Stimulated activated naive CD8-positive, alpha-beta T cell treated with anti-CD3 and anti-CD28 coated beads, Interleukin-15, amount 100 ng/mL, for 72 hours (primary cell): ENCODE measurements at regions not wholly inside any gene's neighbourhood (a gene's known extent, or its start where the extent isn't known, plus 50 kb on each side); places are given as distances from the start of the nearest gene placed in this dataset.
A peak's percentile ranks its signal among the peaks of the same experiment; 100 is the strongest.
"Not testable (repeated sequence)": the region's sequence is repeated elsewhere in the genome, so short reads cannot be mapped to it uniquely, and the experiment has no call there.

Experiments used
- ATAC-seq: fragments of 150-1000 bp; cut with Tn5 transposase; 2 replicates; pipeline ENCODE4 v1.10.0; 2021; ENCODE audit warnings: mild to moderate bottlenecking, moderate library complexity
- DNase-seq, 2 donors: peaks; one replicate each; pipeline ENCODE4 v3.0.0; 2021 to 2022
- H3K27ac Mint-ChIP-seq, 2 donors: one replicate each; pipeline ENCODE4 v1.8.0; 2022; ENCODE audit warnings: mild to moderate bottlenecking in 2 of 2, mixed read lengths in 2 of 2, moderate library complexity in 2 of 2
- H3K27me3 Mint-ChIP-seq: one replicate; pipeline ENCODE4 v1.8.0; 2022; ENCODE audit warnings: mixed read lengths
- H3K4me1 Mint-ChIP-seq: one replicate; pipeline ENCODE4 v1.8.0; 2022; ENCODE audit warnings: mild to moderate bottlenecking, mixed read lengths
- H3K4me3 Mint-ChIP-seq, 2 donors: one replicate each; pipeline ENCODE4 v1.8.0; 2022; ENCODE audit warnings: mild to moderate bottlenecking in 2 of 2, mixed read lengths in 2 of 2, moderate library complexity in 1 of 2
- H3K9me3 Mint-ChIP-seq, 2 donors: one replicate each; pipeline ENCODE4 v1.8.0; 2022; ENCODE audit warnings: mixed read lengths in 2 of 2

DNA sequence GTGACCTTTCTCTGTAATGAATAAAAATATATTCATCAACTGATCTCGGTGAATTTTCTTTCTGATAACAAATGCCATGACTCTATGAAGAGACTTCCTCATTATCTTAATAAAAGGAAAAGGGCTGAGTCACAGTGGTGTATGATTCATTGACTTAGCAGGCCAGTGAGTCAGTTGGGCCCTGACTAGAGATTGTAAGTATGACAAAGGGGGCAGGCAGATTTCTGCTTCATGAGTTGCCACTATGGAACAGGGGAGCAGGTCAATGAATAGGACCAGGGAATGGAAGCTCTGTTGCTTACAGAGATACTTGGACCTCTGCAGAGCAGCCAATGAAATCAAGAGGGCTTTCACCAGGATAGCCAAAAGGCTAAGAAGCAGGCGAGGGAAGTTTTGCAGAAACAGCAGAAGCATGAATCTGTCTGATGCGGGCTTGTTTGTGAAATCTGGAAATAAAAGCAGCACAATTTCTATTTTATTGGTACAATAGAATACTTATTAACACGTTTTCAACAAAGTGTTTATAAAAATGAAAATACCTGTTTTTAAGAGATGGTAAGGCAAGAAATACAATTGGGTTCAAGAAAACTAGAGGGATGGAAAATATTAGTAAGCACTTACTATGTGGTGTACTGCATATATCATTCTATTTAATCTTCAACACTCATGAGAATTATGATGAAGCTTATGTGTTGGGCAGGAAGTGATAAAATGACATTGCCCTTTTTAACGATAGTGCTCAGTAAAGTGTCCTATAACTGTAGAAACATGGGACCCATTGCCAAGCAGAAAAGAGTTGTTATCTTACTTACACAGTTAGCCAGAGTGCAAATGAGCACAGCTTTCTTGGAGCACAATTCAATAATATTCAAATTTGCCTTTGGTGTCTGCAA lies 169.8 kb upstream of the MYRIP start:
- peaks cover 8% of the 10 kb centered on the region for H3K27me3 Mint-ChIP-seq
- H3K4me1 Mint-ChIP-seq, result peaks cover 15% of the 10 kb centered on the region
- peaks cover 0 to 6% of the 10 kb centered on the region in 2 donors for H3K9me3 Mint-ChIP-seq
- ATAC-seq (peak; percentile 78), DNase-seq (peak in 1 of 2 donors; percentile 13)
- peak overlapping the region in 1 of 2 donors; percentile 37 for H3K27ac Mint-ChIP-seq
- no peak overlapping the region for H3K4me3 Mint-ChIP-seq

DNA sequence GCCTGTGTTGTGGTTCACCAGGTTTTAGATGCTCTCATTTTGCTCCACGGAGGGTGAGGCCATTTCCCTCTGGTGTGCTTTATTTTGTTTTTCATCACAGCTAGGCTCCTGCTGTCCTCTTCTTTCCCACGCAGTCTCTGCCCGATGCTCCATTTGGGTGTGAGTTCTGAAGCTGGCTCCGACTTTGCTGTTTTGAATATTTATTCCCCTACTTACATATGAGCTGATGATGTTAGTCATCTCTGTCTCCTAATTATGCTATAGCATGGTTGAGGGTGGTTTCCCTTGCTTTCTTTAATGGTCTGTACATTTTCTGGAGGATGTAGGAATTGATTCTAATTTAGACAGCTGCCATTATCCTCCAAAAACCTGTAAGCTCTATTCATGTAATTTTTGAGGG lies 168.1 kb upstream of the MYRIP start:
- H3K9me3 Mint-ChIP-seq, result peaks cover 2 to 6% of the 10 kb centered on the region in 2 donors
- ATAC-seq (peak; percentile 54), DNase-seq (no peak)
- H3K27me3 Mint-ChIP-seq, result peaks cover 16% of the 10 kb centered on the region
- H3K4me3 Mint-ChIP-seq, result no peak overlapping the region
- H3K27ac Mint-ChIP-seq, result peak overlapping the region in 1 of 2 donors; percentile 86
- H3K4me1 Mint-ChIP-seq, result peaks cover 15% of the 10 kb centered on the region

DNA sequence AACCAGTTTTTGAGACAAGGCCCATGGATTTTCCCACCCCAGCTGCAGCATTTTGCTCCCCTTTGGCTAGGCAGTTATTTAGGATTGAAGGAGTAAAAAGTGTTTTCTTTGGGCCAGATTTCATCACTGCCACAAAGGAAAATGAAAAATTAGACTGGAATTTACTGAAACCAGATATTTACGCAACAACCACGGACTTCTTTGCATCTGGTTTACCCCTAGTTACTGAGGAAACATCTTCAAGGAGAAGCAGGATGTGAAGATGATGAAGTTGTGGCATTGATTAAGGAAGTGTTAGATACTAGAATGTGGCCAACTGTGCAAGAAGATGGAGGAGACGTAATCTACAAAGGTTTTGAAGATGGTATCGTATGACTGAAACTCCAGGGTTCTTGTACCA lies 165.2 kb upstream of the MYRIP start:
- no peak overlapping the region for H3K27ac Mint-ChIP-seq
- DNase-seq (no peak), ATAC-seq (no peak)
- peaks cover 17% of the 10 kb centered on the region for H3K27me3 Mint-ChIP-seq
- H3K9me3 Mint-ChIP-seq, result peaks cover 6% of the 10 kb centered on the region in 2 donors
- no peak overlapping the region for H3K4me3 Mint-ChIP-seq
- H3K4me1 Mint-ChIP-seq, result peaks cover 13% of the 10 kb centered on the region

DNA sequence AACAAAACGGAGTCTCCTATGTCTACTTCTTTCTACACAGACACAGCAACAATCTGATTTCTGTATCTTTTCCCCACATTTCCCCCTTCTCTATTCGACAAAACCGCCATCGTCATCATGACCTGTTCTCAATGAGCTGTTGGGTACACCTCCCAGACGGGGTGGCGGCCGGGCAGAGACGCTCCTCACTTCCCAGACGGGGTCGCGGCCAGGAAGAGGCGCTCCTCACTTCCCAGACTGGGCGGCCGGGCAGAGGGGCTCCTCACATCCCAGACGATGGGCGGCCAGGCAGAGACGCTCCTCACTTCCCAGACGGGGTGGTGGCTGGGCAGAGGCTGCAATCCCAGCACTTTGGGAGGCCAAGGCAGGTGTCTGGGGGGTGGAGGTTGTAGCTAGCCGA lies 158.2 kb upstream of the MYRIP start:
- H3K4me3 Mint-ChIP-seq, H3K27ac Mint-ChIP-seq, H3K27me3 Mint-ChIP-seq, DNase-seq, ATAC-seq, H3K4me1 Mint-ChIP-seq: not testable (repeated sequence)
- H3K9me3 Mint-ChIP-seq, result peaks cover 4 to 11% of the 10 kb centered on the region in 2 donors

DNA sequence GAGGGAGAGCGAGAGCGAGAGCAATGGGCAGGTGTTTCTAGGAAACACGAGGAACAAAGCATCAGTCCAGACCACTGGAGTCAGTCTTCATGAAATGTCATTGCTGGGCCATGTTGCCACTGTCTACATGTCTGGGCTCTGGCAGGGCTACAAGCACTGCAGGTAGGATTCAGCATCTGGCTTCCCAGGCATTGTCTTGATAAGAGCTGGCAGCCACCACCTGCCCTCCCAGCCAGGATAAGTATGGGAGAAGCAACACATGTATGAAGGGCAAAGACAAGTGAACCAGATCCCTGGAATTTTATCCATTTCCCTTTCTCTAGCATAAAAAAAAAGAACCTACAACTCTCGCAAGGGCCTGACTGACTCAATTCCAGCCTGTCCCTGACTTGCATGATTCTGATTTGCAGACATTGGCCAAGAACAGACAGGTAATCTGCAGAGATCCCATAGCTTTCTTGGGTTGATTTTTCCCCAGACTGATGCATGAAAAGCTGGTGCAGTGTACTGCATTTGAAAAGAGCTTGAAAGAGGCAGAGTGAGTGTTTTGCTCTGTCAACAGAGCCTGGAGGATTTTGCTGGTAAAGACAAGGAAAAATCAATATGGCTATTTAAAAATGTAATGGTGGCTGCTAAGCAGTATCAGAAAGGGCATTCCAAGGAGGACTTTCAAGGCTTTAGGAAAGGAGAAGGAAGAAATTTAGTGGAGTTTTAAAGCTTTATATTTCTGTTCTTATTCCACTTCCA lies 157.2 kb upstream of the MYRIP start:
- ATAC-seq (no peak), DNase-seq (no peak)
- H3K4me3 Mint-ChIP-seq, result no peak overlapping the region
- H3K27me3 Mint-ChIP-seq, result peaks cover 8% of the 10 kb centered on the region
- H3K9me3 Mint-ChIP-seq, result peaks cover 0 to 11% of the 10 kb centered on the region in 2 donors
- no peak overlapping the region for H3K27ac Mint-ChIP-seq
- H3K4me1 Mint-ChIP-seq, result no peaks in the 10 kb centered on the region

DNA sequence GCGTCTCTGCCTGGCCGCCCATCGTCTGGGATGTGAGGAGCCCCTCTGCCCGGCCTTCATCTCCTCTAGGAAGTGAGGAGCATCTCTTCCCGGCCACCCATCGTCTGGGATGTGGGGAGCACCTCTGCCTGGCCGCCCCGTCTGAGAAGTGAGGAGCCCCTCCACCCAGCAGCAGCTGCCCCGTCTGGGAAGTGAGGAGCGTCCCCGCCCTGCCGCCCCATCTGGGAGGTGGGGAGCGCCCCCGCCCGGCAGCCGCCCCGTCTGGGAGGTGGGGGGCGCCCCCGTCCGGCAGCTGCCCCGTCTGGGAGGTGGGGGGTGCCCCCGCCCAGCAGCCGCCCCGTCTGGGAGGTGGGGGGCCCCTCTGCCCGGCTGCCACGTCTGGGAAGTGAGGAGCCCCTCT lies 153.7 kb upstream of the MYRIP start:
- H3K9me3 Mint-ChIP-seq, result peaks cover 0 to 11% of the 10 kb centered on the region in 2 donors
- not testable (repeated sequence) for H3K4me1 Mint-ChIP-seq, DNase-seq, H3K4me3 Mint-ChIP-seq, H3K27ac Mint-ChIP-seq
- ATAC-seq, result peak; percentile 58
- peaks cover 14% of the 10 kb centered on the region for H3K27me3 Mint-ChIP-seq

DNA sequence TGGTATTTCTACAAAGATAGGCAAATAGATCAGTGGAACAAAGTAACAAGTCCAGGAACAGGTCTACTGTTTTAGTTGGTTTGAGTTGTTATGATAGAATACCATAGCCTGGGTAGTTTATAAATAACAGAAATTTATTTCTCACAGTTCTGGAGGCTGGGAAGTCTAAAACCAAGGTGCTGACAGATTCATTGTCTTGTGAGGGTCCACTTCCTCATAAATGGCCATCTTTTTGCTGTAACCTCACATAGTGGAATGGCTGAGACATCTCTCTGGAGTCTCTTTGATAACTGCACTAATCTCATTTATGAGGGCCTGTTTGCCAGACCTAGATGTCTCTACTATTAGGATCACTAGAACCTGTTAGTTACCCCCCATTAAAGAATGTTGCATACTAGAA lies 152.3 kb upstream of the MYRIP start:
- no peak for DNase-seq

GRCh38 chr3:39657775-39658174 lies 151.6 kb upstream of the MYRIP start:
- Mint-ChIP-seq H3K9me3 (no peaks in the 10 kb centered on the region), H3K4me1 (no peaks in the 10 kb centered on the region), H3K27me3 (peaks cover 14% of the 10 kb centered on the region), H3K27ac (no peak overlapping the region), H3K4me3 (no peak overlapping the region)
- no peak for ATAC-seq
- no peak for DNase-seq

More for the DNA sequence above, 152.3 kb upstream of the MYRIP start:
- Mint-ChIP-seq H3K4me3 (no peak overlapping the region), H3K27me3 (peaks cover 14% of the 10 kb centered on the region), H3K4me1 (no peaks in the 10 kb centered on the region), H3K9me3 (no peaks in the 10 kb centered on the region), H3K27ac (peak overlapping the region in 1 of 2 donors; percentile 19)
- no peak for ATAC-seq

DNA sequence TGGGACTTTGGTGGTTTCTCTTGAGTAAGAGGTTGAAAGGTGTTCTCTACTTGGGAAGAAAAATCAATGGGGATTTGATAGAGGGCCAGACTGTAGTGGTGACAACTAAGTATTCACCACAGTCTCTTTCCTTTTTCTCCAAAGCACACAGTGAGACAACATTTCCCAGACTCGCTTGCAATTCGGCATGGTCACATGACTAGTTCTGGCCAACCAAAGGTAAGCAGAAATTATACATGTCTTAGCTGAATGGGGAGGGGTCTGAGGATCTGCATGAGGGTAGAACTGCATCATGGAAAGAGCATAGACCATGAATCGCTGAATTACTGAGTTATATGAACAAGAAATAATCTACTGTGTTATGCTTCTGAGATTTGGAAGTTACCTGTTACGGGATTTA lies 144.5 kb upstream of the MYRIP start:
- no peaks in the 10 kb centered on the region for H3K9me3 Mint-ChIP-seq

DNA sequence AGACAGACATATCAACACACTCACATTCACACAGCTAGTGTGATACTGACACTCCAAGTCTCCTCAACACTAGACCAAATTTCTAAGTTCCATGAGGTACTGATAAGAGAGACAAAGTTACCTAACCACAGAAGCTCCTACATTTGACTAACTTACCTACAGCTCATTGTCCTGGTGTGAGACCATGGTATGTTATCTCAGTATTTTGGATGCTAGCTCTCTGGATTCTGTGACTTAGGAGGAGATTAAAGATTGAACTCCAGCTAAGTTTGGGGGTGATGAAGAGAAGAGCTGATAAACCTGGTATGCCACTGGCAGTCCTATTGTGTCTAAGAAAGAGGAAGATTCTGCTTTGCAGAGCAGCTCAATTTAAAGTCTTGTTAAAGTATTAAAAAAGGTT lies 144.0 kb upstream of the MYRIP start:
- H3K9me3 Mint-ChIP-seq, result no peaks in the 10 kb centered on the region
- no peak for DNase-seq
- H3K27me3 Mint-ChIP-seq, result peaks cover 8% of the 10 kb centered on the region
- H3K4me3 Mint-ChIP-seq, result no peak overlapping the region
- no peak overlapping the region for H3K27ac Mint-ChIP-seq
- H3K4me1 Mint-ChIP-seq, result no peaks in the 10 kb centered on the region
- no peak for ATAC-seq

More for the DNA sequence above, 144.5 kb upstream of the MYRIP start:
- no peaks in the 10 kb centered on the region for H3K4me1 Mint-ChIP-seq
- H3K4me3 Mint-ChIP-seq, result no peak overlapping the region
- DNase-seq (no peak), ATAC-seq (no peak)
- peaks cover 8% of the 10 kb centered on the region for H3K27me3 Mint-ChIP-seq
- no peak overlapping the region for H3K27ac Mint-ChIP-seq

DNA sequence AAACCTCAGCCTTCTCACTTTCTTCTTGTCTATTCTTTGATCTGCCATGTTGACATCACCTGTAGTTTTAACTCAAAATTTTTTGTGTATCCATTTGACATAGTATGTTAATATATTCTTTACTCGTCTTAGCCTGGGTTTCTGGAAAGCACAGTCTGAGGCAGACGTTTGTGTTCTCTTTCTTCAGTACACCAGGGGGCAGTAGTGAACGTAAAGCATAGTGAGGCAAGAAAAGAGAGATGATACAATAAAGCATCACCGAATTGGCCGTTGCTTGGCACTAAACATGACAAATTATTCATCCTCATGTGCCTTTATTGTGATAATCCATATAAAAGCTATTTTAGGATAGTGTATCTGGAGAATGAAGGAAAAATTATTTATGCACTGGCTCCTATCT lies 141.0 kb upstream of the MYRIP start:
- H3K4me3 Mint-ChIP-seq, result no peak overlapping the region
- H3K27me3 Mint-ChIP-seq, result peaks cover 8% of the 10 kb centered on the region
- no peak overlapping the region for H3K27ac Mint-ChIP-seq
- no peaks in the 10 kb centered on the region for H3K4me1 Mint-ChIP-seq
- no peaks in the 10 kb centered on the region for H3K9me3 Mint-ChIP-seq
- DNase-seq, result peak in 1 of 2 donors; percentile 2
- ATAC-seq, result no peak

GRCh38 chr3:39671116-39671515 lies 138.3 kb upstream of the MYRIP start:
- no peak overlapping the region for H3K4me3 Mint-ChIP-seq
- H3K4me1 Mint-ChIP-seq, result no peaks in the 10 kb centered on the region
- H3K9me3 Mint-ChIP-seq, result no peaks in the 10 kb centered on the region
- H3K27ac Mint-ChIP-seq, result no peak overlapping the region
- ATAC-seq, result no peak
- no peaks in the 10 kb centered on the region for H3K27me3 Mint-ChIP-seq
- no peak for DNase-seq

DNA sequence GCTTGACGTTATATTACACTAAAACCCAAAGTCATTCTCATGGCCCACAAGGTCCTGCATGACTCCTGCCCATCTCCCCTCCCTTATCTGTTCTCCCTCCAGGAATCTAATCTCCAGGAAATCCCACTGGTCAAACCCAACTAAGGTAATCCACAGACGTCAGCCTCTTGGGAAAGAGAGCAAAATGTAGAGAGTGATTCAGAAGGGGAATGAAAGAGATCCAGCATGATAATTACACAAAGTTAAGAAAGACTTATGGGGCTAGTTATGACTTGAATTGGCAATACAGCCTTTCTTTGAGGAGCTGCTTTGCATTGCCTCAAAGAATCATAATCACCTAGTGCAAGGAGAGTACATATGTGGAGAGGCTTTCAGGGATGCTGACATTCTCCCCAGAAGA lies 137.8 kb upstream of the MYRIP start:
- H3K9me3 Mint-ChIP-seq, result no peaks in the 10 kb centered on the region
- H3K27ac Mint-ChIP-seq, result no peak overlapping the region
- H3K4me3 Mint-ChIP-seq, result no peak overlapping the region
- DNase-seq, result no peak
- H3K4me1 Mint-ChIP-seq, result no peaks in the 10 kb centered on the region
- no peaks in the 10 kb centered on the region for H3K27me3 Mint-ChIP-seq
- ATAC-seq, result no peak

GRCh38 chr3:39705351-39705900 lies 104.0 kb upstream of the MYRIP start:
- Mint-ChIP-seq H3K27ac (no peak overlapping the region), H3K9me3 (no peaks in the 10 kb centered on the region), H3K27me3 (no peaks in the 10 kb centered on the region), H3K4me3 (no peak overlapping the region), H3K4me1 (no peaks in the 10 kb centered on the region)
- no peak for DNase-seq
- no peak for ATAC-seq

- Mint-ChIP-seq H3K27ac (no peak overlapping the region), H3K27me3 (no peaks in the 10 kb centered on the region), H3K9me3 (no peaks in the 10 kb centered on the region), H3K4me1 (no peaks in the 10 kb centered on the region), H3K4me3 (no peak overlapping the region)
- ATAC-seq, result no peak
- DNase-seq, result no peak
These were observed 102.0 kb upstream of the MYRIP start for GRCh38 chr3:39707314-39707909.
